GM21825 (cell line): ENCODE measurements at regions not wholly inside any gene's neighbourhood (a gene's known extent, or its start where the extent isn't known, plus 50 kb on each side); places are given as distances from the start of the nearest gene placed in this dataset.

Experiments used
- ATAC-seq: cut with Tn5 transposase; IDR thresholded peaks from one replicate; pipeline ENCODE4 v1.9.1; 2021; ENCODE audit warnings: mild to moderate bottlenecking, moderate library complexity; ENCODE audit not compliant: unreplicated experiment

- ATAC-seq = no peak
Measured at GRCh38 chr19:27759896-27760295, 1453.1 kb downstream of the UQCRFS1 start.

GRCh38 chr19:27758626-27759505, 1454.1 kb downstream of the UQCRFS1 start:
- ATAC-seq = no peak

GRCh38 chr19:27754700-27755099, 1458.3 kb downstream of the UQCRFS1 start:
- no peak for ATAC-seq

- no peak for ATAC-seq
Measured at GRCh38 chr19:27753622-27754021, 1459.3 kb downstream of the UQCRFS1 start.

DNA sequence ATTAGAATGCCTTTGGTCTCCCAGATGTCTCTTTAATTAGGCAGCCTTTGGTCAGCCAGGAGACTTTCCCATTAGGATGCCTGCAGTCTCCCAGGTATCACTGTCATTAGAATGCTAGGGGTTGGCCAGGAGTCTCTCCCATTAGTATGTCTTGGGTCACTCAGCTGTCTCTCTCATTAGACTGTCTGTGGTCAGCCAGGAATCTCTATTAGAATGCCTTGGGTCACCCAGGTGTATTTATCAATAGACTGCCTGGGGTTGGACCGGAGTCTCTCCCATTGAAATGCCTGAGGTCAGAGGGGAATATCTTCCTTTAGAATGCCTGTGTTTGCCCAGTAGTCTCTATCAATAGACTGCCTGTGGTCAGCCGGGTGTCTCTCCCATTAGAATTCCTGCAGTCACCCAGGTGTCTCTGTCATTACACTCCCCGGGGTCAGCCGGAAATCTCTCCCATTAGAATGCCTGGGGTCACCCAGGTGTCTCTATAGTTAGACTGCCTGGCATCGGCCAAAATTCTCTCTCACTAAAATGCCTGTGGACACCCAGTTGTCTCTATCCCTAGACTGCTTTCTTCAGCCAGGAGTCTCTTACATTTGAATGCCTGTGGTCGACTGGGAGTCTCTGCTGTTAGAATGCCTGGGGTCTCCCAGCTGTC, 1460.3 kb downstream of the UQCRFS1 start:
- ATAC-seq = no peak

GRCh38 chr19:27751044-27751391, 1461.9 kb downstream of the UQCRFS1 start:
- ATAC-seq = no peak

GRCh38 chr19:27750391-27751043, 1462.4 kb downstream of the UQCRFS1 start:
- no peak for ATAC-seq

DNA sequence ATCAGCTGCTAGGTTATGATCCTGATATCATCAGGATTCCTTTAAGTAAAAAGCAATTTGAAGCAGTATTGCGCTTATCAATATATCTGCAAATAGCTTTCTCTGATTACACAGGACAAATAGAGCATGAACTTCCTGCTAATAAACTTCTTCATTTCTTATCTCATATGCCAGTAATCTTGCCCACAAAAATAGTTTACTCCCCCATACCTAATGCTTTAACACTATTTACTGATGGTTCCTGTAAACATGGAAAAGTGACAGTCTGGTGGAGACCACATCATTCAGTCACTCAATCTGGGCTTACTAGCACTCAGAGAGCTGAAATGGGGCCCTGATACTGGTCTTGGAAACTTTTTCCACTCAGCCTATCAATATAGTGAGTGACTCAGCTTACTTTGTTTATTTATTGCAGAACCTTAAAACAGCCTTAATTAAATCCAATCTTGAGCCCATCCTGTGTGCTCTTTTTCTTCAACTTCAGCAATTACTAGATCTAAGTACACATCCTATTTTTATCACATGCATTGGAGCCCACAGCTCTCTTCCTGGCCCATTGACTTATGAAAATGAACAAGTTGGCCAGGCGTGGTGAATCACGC, 1464.3 kb downstream of the UQCRFS1 start:
- no peak for ATAC-seq

DNA sequence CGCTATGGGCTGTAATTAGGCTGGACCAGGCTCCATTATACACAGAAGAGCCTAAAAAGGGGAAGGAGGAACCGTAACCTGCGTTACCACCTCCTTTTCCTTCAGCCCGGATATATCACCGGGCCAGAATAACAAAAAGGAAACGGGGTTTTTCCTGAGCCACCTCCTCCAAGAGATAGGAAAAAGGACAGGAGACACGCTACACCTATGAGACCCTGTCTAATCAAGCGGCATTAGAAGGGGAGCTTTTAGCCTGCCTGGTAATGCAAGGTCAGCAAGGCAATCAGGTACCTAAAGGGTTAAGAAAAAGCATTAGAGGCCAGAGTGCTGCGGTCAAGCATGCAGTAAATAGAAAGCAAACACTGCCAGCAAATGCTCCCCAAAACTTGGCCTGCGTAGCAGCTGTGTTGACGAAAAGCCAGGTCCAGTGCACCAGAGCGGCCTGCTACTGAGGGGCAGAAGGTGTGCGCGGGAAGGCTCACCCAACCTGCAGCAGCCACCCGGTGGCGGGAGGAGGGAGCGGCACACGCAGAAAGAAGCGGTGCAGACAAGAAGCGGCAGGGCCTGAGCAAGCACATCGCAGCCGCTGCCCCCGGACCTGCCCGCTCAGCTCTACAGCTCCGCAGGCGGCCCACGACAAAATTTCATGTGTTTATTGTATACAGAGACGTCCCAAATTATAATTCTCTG, 1466.1 kb downstream of the UQCRFS1 start:
- no peak for ATAC-seq

DNA sequence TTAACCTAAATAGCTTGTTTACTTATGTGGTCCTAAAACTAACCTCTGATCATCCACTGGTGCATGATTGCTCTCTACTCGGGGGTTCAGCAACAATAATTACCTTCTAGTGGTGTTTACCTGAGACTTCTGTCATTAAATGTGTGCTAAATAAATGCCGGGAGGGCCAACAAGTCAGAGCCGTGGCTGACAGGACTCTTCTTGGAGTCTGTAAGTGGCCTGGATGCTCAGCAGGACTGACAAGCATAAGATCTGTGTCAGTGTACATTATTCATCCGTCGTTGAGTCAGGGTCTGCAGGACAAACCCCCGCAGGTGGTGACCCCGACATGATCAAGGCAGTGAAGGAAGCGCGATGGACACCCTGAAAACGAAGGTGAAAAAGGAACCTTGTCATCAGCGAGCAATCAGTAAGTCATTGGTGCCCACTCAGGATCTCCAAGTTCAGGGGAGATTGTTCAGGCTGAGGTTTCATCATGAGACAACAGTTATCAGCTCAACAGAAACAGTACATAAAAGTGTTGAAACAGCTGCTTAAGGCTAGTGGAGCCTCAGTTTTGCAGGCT, 1466.9 kb downstream of the UQCRFS1 start:
- ATAC-seq = no peak

- no peak for ATAC-seq
Measured at GRCh38 chr19:27744926-27745768, 1467.8 kb downstream of the UQCRFS1 start.

DNA sequence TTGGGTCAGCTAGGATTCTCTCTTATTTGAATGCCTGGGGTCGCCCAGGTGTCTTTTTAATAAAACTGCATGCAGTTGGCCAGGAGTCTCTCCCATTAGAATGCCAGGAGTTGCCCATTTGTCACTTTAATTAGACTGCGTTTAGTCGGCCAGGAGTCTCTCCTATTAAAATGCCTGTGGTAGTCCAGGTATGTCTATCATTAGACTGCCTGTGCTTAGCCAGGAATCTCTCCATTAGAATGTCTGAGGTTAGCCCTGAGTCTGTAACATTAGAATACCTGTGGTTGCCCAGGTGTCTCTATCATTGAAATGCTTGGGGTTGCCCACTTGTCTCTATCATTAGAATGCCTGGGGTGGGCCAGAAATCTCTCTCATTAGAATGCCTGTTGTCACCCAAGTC, 1470.9 kb downstream of the UQCRFS1 start:
- no peak for ATAC-seq

DNA sequence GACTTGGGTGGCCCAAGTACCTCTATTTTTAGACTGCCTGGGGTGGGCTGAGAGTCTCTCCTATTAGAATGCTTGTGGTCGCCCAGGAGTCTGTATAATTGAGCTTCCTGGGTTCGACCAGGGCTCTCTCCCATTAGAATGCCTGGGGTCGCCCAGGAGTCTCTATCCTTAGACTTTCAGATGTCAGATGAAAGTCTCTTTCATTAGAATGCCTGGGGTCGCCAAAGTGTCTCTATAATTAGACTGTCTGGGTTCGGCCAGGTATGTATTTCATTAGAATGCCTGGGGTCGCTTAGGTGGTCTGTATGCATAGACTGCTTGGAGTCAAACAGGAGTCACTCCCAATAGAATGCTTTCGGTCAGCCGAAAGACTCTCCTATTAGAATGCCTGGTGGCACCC, 1471.7 kb downstream of the UQCRFS1 start:
- ATAC-seq = no peak

- ATAC-seq = no peak
Measured at GRCh38 chr19:27740396-27740795, 1472.6 kb downstream of the UQCRFS1 start.

DNA sequence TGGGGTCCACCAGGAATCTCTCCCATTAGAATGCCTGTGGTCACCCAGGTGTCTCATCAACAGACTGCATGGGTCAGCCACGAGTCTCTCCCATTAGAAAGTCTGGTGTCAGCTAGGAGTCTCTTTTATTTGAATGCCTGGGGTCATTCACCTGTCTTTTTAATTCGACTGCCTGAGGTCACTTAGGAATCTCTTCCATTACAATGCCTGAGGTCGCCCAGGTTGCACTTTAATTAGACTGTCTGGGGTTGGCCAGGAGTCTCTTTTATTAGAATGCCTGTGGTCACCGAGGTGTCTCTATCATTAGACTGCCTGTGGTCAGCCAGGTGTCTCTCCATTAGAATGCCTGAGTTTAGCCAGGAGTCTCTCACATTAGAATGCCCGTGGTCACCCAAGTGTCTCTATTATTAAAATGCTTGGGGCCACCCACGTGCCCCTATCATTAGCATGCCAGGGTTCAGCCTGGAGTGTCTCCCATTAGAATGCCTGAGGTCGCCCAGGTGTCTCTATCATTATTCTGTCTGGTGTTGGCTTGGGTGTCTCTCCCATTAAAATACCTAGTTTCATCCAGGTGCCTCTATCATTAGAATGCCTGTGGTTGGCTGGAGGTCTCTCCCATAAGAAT, 1474.3 kb downstream of the UQCRFS1 start:
- no peak for ATAC-seq

DNA sequence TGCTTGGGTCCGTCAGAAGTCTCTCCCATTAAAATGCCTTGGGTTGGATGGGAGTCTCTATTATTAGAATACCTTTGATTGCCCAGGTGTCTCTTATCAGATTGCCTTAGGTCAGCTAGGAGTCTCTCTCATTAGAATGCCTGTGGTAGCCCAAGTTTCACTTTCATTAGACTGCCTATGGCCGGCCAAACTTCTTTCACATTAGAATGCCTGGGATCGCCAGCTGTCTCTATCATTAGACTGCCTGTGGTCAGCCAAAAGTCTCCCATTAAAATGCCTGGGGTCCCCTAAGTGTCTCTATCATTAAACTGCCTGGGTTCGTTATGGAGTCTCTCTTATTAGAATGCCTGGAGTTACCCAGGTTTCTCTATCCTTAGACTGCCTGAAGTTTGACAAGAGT, 1476.7 kb downstream of the UQCRFS1 start:
- no peak for ATAC-seq

- ATAC-seq = no peak
Measured at GRCh38 chr19:27735314-27735713, 1477.6 kb downstream of the UQCRFS1 start.

DNA sequence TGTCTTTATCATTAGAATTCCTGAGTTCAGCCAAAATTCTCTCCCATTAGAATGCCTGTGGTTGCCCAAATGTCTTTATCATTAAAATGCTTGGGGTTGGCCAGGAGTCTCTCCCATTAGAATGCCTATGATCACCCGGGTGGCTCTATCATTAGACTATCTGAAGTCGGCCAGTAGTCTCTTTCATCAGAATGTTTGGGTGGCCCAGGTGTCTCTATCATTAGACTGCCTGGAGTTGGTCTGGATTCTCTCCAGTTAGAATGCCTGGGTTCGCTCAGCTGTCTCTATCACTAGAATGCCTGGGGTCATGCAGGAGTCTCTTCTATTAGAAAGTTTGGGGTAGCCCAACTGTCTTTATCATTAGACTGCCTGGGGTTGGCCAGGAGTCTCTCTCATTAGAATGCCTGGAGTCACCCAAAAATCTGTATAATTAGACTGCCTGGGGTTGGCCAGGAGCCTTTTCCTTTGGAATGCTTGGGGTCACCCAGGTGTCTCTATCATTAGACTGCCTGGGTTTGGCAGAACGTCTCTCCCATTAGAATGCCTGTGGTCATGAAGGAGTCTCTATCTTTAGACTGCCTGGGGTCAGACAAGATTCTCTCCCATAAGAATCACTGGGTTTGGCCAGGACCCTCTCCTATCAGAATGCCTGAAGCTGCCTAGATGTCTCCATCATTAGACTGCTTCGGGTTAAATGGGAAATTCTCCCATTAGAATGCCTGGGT, 1478.3 kb downstream of the UQCRFS1 start:
- no peak for ATAC-seq
